Motor neuron (in vitro differentiated cells): ENCODE measurements at regions not wholly inside any gene's neighbourhood (a gene's known extent, or its start where the extent isn't known, plus 50 kb on each side); places are given as distances from the start of the nearest gene placed in this dataset.
"Not testable (repeated sequence)": the region's sequence is repeated elsewhere in the genome, so short reads cannot be mapped to it uniquely, and the experiment has no call there.

Source experiments
- ATAC-seq, 8 experiments: fragments of 200-7000 bp; cut with Tn5 transposase; replicated peaks in 6 of 8; 2 replicates each; pipeline ENCODE4 v1.8.0; 2021; ENCODE audit warnings: mild to moderate bottlenecking in 8 of 8, moderate library complexity in 8 of 8
- H3K27ac ChIP-seq, 2 donors: fragments of 250-450 bp; sonication (Bioruptor Pico); 2 replicates each; pipeline ENCODE4 v1.9.0; 2021; ENCODE audit warnings: antibody characterized with exemption in 2 of 2, mild to moderate bottlenecking in 2 of 2, moderate library complexity in 1 of 2
- H3K4me1 ChIP-seq, 2 donors: fragments of 250-450 bp; sonication (Bioruptor Pico); replicated peaks in 1 of 2; 2 replicates each; pipeline ENCODE4 v1.6.1; 2021; ENCODE audit warnings: antibody characterized with exemption in 2 of 2, mild to moderate bottlenecking in 2 of 2, moderate library complexity in 1 of 2
- H3K4me3 ChIP-seq, 5 donors: fragments of 250-450 bp; sonication (Bioruptor Pico); 2 replicates each; pipeline ENCODE4 v1.9.0; 2021; ENCODE audit warnings: antibody characterized with exemption in 5 of 5, mild to moderate bottlenecking in 5 of 5, moderate library complexity in 4 of 5
- WGBS, 10 experiments: fragments of 450-650 bp; shearing (Covaris generic); methylation state at CpG; one replicate each; pipeline ENCODE4 v1.0.0; 2022; 5-methylcytosine and 5-hydroxymethylcytosine counted together
- in situ Hi-C, 9 experiments: fragments of 400-800 bp; cut with MboI; loops; one replicate each; pipeline ENCODE4 v1.15.0; 2021; ENCODE audit warnings: low sequenced_read_pairs in 9 of 9, low pct_unique_long_range_greater_than_20kb in 2 of 9; ENCODE audit not compliant: unreplicated experiment in 9 of 9

DNA sequence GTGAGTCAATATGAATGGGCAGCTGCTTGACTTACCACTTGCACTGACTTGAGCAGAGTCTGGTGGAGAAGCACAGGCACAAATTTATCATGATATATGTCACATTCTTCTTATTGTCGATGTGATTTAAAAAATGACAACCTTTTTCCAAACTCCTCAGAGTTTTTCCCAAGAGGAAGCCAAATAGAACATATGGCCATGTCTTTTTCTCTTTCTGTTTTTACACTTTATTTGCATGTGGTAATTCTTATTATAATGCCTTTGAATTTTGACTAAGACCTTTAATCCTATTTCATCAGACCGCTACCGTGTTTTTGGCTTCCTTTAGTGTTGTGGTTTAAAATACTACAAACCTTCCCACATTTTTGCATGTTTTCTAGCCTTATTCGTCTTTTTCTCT lies 666.2 kb downstream of the PDCD6IP start:
- no peaks in the 10 kb centered on the region for H3K4me1 ChIP-seq
- in situ Hi-C loops = no loop called here
- no peak overlapping the region for H3K27ac ChIP-seq
- ATAC-seq = no peak
- H3K4me3 ChIP-seq = no peak overlapping the region
- WGBS, 10 experiments = 13 to 97% (median 78%) methylated on average over 1 to 4 of the region's 4 CpGs

DNA sequence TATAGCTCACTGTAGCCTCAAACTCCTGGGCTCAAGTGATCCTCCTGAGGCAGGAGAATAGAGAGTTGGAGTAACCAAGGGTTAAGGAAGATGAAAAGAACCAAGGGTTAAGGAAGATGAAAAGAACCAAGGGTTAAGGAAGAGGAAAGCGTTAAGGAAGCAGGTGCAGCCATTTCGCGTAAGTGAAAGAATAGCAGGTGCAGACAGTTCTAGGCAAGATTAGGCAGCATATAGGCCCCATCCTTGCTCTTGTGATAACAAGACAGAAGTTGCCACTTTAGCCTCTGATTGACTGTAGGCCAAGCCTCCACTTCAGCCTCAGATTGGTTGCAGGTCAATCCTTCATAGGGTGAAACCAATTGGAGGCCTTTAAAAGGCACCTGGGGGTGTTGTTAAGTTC lies 677.4 kb downstream of the PDCD6IP start:
- no peak overlapping the region for H3K4me3 ChIP-seq
- ATAC-seq = no peak
- in situ Hi-C loops = no loop called here
- no peak overlapping the region for H3K27ac ChIP-seq
- 0 to 100% (median 89%) methylated on average over 1 to 3 of the region's 3 CpGs for WGBS, 10 experiments
- no peaks in the 10 kb centered on the region for H3K4me1 ChIP-seq

DNA sequence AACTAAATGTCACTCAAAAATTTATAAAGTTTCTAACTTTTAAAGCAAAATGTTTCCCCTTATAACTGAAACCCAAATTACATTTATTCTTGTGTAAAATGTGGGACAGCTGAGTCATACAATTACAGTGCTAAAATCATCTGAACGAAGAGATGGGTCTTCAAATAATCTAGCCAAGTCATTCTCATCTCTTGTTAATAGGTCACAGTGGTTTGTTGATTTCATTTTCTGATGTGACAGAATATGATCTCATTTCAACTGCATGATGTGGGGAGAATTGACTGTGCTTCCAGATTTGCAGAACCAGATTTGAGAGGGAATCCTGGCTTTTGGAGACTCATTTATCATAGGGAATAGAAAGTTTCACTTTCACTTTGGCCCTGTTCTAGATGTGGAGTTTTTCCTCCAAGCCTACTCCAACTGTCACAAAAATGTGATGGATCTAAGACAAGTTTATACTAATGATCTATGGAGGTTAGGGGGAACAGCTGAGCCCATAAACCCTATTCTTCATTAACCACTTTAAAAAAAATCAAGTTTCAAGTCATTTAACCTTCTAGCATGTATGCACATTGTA lies 685.0 kb downstream of the PDCD6IP start:
- no peak overlapping the region for H3K27ac ChIP-seq
- 0 to 100% (median 71%) methylated on average over 1 of the region's 1 CpG; no CpG with 5 or more reads in 3 of the 10 experiments for WGBS, 10 experiments
- ATAC-seq = peak in 2 of 8 experiments; percentile 20 to 29
- H3K4me1 ChIP-seq = no peaks in the 10 kb centered on the region
- in situ Hi-C loops = no loop called here
- H3K4me3 ChIP-seq = no peak overlapping the region

DNA sequence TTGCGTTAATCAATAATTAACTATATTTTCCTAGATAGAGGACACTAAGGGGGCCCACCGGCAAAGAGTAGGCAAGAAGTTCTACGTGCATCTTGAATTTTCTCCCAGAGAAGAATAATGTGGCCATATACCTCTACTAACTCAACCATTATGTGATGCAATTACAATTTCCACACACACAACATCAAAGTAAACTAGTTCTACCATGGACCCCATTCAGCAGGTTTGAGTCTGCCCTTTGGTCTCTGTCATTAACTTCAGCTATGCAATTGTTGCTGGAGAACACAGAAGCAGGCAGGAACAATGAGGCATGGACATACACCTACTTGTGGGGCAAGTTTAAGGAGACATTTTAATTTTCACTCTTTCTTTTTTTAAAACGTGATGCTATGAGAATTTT lies 705.9 kb downstream of the PDCD6IP start:
- H3K4me1 ChIP-seq = no peaks in the 10 kb centered on the region
- no peak overlapping the region for H3K4me3 ChIP-seq
- H3K27ac ChIP-seq = no peak overlapping the region
- in situ Hi-C loops = no loop called here
- 30 to 100% (median 64%) methylated on average over 1 to 4 of the region's 4 CpGs; no CpG with 5 or more reads in 1 of the 10 experiments for WGBS, 10 experiments
- ATAC-seq = no peak

DNA sequence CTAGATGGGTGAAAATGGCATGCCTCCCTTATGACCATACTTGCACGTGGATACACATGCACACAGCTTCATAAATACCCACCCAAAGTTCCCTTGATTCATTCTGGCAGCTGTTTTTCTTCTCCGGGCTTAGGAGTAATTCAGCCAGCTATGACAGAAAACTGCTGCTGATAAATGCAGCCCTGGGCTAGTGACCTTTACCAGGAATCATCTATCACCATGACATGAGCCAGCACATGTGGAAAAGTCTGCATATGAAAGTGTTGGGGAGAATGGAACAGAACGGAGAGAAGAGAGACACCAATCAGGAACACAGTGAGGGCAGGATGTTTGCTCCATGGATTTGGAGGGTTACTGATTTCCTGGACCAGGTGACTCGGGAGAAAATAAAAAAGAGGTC lies 706.3 kb downstream of the PDCD6IP start:
- ATAC-seq = peak in 3 of 8 experiments; percentile 10 to 84 (median 81)
- Histone ChIP-seq H3K4me3 (no peak overlapping the region), H3K27ac (no peak overlapping the region), H3K4me1 (no peaks in the 10 kb centered on the region)
- in situ Hi-C loops = no loop called here
- WGBS, 10 experiments = 0 to 28% (median 8%) methylated on average over 1 to 4 of the region's 4 CpGs

DNA sequence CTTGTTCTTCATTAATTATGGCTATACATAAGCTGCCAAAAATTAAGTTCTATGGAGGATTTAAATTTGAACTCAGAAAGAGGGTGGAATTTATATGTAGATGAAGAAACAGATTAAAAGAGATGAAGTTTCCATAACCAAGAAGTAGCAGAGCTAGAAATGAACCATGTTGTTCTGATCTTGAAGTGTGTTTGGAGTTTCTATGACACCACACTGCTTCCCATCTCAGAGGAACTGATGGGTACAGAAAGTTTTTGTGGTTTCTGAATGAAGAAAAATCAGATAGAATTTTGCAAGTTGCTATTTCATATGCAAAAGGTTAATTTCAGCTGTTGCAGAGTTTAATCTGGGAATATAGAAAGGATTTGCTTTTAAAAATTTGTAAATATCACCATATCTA lies 710.3 kb downstream of the PDCD6IP start:
- H3K4me1 ChIP-seq = no peaks in the 10 kb centered on the region
- no peak for ATAC-seq
- no peak overlapping the region for H3K4me3 ChIP-seq
- in situ Hi-C loops = no loop called here
- no peak overlapping the region for H3K27ac ChIP-seq

DNA sequence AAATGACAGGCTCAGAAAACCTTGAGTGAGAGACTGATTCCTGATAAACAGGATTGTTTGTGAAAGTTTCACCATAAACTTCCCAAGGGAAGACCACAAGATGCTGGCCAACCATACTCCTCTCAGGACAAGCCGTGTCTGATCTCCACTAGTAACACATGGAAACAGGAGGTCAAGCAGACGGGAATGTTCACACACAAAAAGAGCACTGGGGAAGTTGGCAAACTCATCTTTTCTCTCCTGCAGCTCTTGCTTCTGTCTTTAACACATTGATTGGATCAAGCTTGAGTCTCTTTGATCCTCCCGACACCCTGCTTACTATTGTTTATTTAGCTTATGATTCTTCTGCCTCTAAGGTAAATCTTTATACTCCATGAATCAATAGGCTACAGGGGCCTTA lies 713.5 kb downstream of the PDCD6IP start:
- 0 to 100% (median 79%) methylated on average over 1 to 3 of the region's 3 CpGs; no CpG with 5 or more reads in 2 of the 10 experiments for WGBS, 10 experiments
- Histone ChIP-seq H3K4me3 (no peak overlapping the region), H3K4me1 (no peaks in the 10 kb centered on the region), H3K27ac (no peak overlapping the region)
- no peak for ATAC-seq
- in situ Hi-C loops = no loop called here

DNA sequence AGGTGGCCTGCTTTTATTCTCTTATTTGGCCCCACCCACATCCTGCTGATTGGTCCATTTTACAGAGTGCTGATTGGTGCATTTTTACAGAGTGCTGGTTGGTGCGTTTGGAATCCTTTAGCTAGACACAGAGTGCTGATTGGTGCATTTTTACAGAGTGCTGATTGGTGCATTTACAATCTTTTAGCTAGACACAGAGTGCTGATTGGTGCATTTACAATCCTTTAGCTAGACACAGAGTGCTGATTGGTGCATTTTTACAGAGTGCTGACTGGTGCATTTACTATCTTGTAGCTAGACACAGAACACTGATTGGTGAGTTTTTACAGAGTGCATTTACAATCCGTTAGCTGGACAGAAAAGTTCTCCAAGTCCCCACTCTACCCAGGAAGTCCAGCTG lies 720.6 kb downstream of the PDCD6IP start:
- H3K4me3 ChIP-seq, H3K4me1 ChIP-seq, in situ Hi-C loops, ATAC-seq, H3K27ac ChIP-seq: not testable (repeated sequence)
- 0 to 100% (median 90%) methylated on average over 1 to 2 of the region's 2 CpGs; no CpG with 5 or more reads in 5 of the 10 experiments for WGBS, 10 experiments

DNA sequence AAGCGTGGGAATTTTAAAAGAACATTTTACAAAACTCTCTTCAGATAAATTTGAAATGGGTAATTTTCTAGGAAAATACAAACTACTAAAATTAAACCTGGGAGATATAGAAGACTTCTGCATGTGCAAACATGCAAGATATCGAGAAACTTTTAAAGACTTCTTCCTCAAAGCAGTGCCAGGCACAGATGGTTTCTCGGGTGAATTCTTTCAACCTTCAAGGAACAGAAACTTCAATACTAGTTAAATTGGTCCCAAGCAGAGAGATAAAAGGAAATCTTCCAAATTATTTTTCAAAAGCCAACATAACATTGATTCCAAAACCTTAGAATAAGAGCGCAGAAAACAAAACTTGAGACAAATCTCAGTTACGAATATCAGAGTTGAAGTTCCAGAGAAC lies 732.7 kb downstream of the PDCD6IP start:
- Histone ChIP-seq H3K27ac (no peak overlapping the region), H3K4me1 (no peaks in the 10 kb centered on the region), H3K4me3 (no peak overlapping the region)
- ATAC-seq = no peak
- in situ Hi-C loops = no loop called here
- 19 to 100% (median 82%) methylated on average over 2 to 5 of the region's 5 CpGs for WGBS, 10 experiments

DNA sequence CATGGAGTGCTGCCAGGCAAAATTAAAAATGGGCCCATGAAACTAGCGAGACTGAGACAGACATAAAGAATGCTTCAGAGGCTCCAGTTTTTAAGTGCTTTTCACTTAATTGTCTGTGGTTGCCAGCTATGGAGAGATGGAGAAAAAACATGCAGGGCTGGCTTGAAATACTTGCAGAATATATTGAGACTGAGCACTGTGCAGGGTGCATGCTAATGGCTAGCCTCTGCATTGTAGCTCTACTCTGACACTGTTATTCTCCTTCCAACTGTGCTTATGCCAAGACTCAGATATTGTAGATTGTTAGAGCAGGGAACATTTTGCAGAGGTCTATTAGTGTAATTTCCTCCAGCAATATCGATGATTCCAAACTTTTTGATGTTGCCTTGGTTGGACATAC lies 735.0 kb downstream of the PDCD6IP start:
- Histone ChIP-seq H3K4me3 (no peak overlapping the region), H3K4me1 (no peaks in the 10 kb centered on the region), H3K27ac (no peak overlapping the region)
- in situ Hi-C loops = no loop called here
- ATAC-seq = peak in 1 of 8 experiments; percentile 48
- WGBS, 10 experiments = 0 to 83% (median 53%) methylated on average over 1 to 2 of the region's 2 CpGs; no CpG with 5 or more reads in 2 of the 10 experiments

DNA sequence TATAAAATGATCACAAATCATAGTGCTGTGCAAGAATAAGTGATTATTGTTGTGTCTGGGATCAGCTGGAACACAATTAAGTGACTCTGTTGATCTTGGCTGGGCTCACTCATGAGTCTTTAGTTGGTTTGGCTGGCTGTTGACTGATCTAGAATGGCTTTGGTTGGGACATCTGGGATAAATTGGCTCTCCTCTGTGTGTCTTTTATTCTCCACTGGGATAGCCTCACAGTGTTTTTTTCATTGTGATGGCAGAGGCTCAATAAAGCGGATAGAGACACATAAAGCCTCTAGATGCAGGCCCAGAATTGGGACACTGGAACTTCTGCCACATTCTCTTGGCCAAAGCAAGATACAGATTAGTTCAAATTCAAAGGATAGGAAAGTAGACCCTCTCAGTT lies 735.6 kb downstream of the PDCD6IP start:
- 0 to 100% (median 86%) methylated on average over 1 of the region's 1 CpG; no CpG with 5 or more reads in 3 of the 10 experiments for WGBS, 10 experiments
- Histone ChIP-seq H3K4me3 (no peak overlapping the region), H3K27ac (no peak overlapping the region), H3K4me1 (no peaks in the 10 kb centered on the region)
- in situ Hi-C loops = no loop called here
- ATAC-seq = no peak

DNA sequence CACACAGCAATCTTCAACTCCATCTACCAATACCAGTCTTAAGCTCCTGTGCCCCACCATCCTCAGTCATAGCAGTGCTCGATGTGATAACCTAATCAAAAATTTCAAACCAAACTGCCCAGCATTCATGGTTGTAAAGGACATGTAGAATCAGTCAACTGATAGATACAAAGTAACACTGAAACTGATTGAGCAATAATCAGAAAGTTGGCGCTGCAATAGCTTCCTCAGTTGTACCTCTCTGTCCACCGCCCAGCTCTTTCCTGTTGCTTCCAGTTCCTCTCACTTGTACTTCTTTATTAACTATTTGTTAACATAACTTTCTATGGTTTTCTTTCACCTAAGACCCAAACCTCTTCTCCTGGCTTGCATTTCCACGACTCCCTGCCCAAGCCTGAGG lies 745.7 kb downstream of the PDCD6IP start:
- Histone ChIP-seq H3K4me1 (no peaks in the 10 kb centered on the region), H3K4me3 (no peak overlapping the region), H3K27ac (no peak overlapping the region)
- 0 to 94% (median 80%) methylated on average over 2 to 4 of the region's 4 CpGs; no CpG with 5 or more reads in 1 of the 10 experiments for WGBS, 10 experiments
- ATAC-seq = no peak
- in situ Hi-C loops = no loop called here

DNA sequence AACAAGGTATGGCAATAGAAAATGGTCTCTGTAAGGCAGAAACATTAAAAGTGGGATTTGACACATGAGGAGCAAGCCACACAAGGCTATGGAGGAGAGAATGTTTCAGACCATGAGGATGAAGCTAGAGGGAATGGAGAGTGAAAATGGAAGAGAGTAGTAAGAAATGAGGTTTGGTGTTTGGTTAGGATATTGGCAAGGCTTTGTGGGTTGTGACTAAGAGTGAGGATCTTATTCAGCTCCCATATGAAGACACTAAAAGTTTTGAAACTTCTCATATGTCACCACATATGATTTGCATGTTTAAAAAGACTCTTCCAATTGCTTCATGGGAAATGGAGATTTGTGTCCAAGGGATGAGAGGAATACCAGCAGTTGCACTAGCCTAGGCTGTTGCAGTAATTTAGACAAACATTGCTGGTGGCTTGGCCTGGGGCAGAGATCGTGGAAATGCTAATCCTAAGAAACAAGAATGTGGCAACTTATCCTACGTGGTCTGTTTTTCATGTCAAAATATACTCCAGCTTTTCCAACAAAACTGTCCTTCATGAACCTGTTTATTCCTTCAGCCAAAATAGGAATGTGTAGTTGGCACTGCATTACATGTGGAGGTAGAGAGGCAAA lies 749.0 kb downstream of the PDCD6IP start:
- WGBS, 10 experiments = 0 to 90% (median 75%) methylated on average over 1 to 2 of the region's 2 CpGs; no CpG with 5 or more reads in 4 of the 10 experiments
- in situ Hi-C loops = no loop called here
- H3K4me3 ChIP-seq = no peak overlapping the region
- H3K27ac ChIP-seq = no peak overlapping the region
- no peaks in the 10 kb centered on the region for H3K4me1 ChIP-seq
- no peak for ATAC-seq

DNA sequence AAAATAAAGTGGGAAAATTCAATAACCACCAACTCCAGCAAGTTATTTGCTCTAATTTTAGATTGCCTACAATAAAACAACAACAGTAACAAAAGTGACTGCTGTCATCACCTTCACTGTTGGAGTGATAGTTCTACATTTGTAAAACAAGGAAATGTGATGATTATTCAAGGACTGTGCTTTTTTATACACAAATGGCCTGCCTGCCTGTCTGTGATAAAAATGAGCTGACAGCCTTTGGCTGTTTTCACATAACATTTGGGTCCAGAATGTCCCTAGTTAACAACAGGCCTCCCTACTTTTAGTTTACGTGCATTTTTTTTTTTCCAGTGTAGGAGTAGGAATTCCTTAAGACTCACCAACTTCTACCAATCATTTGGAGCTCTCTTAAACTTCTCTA lies 768.8 kb downstream of the PDCD6IP start:
- in situ Hi-C loops = no loop called here
- WGBS, 10 experiments = 0 to 100% (median 50%) methylated on average over 1 of the region's 1 CpG; no CpG with 5 or more reads in 1 of the 10 experiments
- peak in 3 of 8 experiments; percentile 3 to 60 (median 46) for ATAC-seq
- peaks cover 0 to 3% of the 10 kb centered on the region in 2 donors for H3K4me1 ChIP-seq
- no peak overlapping the region for H3K27ac ChIP-seq
- no peak overlapping the region for H3K4me3 ChIP-seq
